ENCODE measurements at regions not wholly inside any gene's neighbourhood (a gene's known extent, or its start where the extent isn't known, plus 50 kb on each side); places are given as distances from the start of the nearest gene placed in this dataset.

GRCh38 chr12:116444590-116444943, 114.6 kb upstream of the MAP1LC3B2 start:
- Histone ChIP-seq H3K4me1 (ENCODE audit: insufficient read depth, low read length) (peaks cover 10% of the 10 kb centered on the region; the same call in 1 of the 2 replicates), H3K9ac (ENCODE audit: insufficient read depth, low read depth, low read length) (no peak overlapping the region), H3K27ac (ENCODE audit: extremely low read length, insufficient read depth, low read length) (no peak overlapping the region), H3K4me2 (ENCODE audit: low read depth, low read length) (no peak overlapping the region), H4K20me1 (ENCODE audit: insufficient read depth, low read length) (no peaks in the 10 kb centered on the region), H3K4me3 (replicated peaks in 1 of 3; ENCODE audit: insufficient read depth in 1 of 3, low read depth in 2 of 3, low read length in 3 of 3) (no peak overlapping the region), H3K27me3 (ENCODE audit: control insufficient read depth in 1 of 2, insufficient read depth in 2 of 2, low read length in 2 of 2) (peaks cover 0 to 8% of the 10 kb centered on the region in 2 experiments; a peak in 2 of 5 replicates), H3K9me3 (ENCODE audit: low read length) (no peaks in the 10 kb centered on the region), H3K36me3 (replicated peaks in 1 of 2; ENCODE audit: control insufficient read depth in 1 of 2, insufficient read depth in 2 of 2, low read length in 2 of 2) (no peaks in the 10 kb centered on the region), H2AFZ (ENCODE audit: low read length) (no peak overlapping the region), H3K79me2 (ENCODE audit: insufficient read depth, low read length) (no peaks in the 10 kb centered on the region)
- WGBS (ENCODE audit: low lambda C conversion rate): 47% methylated on average over 7 of the region's 7 CpGs
- ChIA-PET POLR2A (no interaction called here), CTCF (ENCODE audit: low intra/inter-chr PET ratio, low total read pairs) (no interaction called here)
- FAIRE-seq (no peak), DNase-seq (ENCODE audit: low spot score) (no peak), ATAC-seq (no peak)
- intact Hi-C loops (cut with micrococcal nuclease; ENCODE audit: unreplicated experiment): no loop called here
- no TSS peak for BruUV-seq (replicated peaks)
- in situ Hi-C loops (cut with HindIII; ENCODE audit: extremely low pct_ligation_motif_present, low pct_unique_long_range_greater_than_20kb): no loop called here
- TF ChIP-seq HOXD1 (CRISPR knock-in tag; IDR thresholded peaks at IDR 0.05) (no peak), MAFK (conservative IDR thresholded peaks at IDR 0.05 in 1 of 2, IDR thresholded peaks at IDR 0.05 in 1 of 2; ENCODE audit: low read length in 2 of 2) (no peak), TRIM24 (CRISPR knock-in tag; IDR thresholded peaks at IDR 0.05) (no peak), ZC3H4 (CRISPR knock-in tag; IDR thresholded peaks at IDR 0.05; ENCODE audit: borderline replicate concordance) (no peak), ZNF777 (CRISPR knock-in tag; IDR thresholded peaks at IDR 0.05) (no peak), FOXC1 (CRISPR knock-in tag; IDR thresholded peaks at IDR 0.05; ENCODE audit: borderline replicate concordance) (no peak), FOXJ3 (CRISPR knock-in tag; IDR thresholded peaks at IDR 0.05; ENCODE audit: borderline replicate concordance) (no peak), DRAP1 (CRISPR knock-in tag; IDR thresholded peaks at IDR 0.05) (no peak), SATB2 (CRISPR knock-in tag; IDR thresholded peaks at IDR 0.05) (no peak), ZNF160 (CRISPR knock-in tag; IDR thresholded peaks at IDR 0.05) (no peak), ZFP62 (CRISPR knock-in tag; IDR thresholded peaks at IDR 0.05) (no peak), TEAD2 (CRISPR knock-in tag; IDR thresholded peaks at IDR 0.05) (no peak), PPARG (CRISPR knock-in tag; conservative IDR thresholded peaks at IDR 0.05) (no peak), ZBTB49 (CRISPR knock-in tag; IDR thresholded peaks at IDR 0.05; ENCODE audit: borderline replicate concordance) (no peak), CEBPG (CRISPR knock-in tag; IDR thresholded peaks at IDR 0.05) (no peak), ZNF318 (CRISPR knock-in tag; IDR thresholded peaks at IDR 0.05) (no peak), ATF7-NPFF (CRISPR knock-in tag; IDR thresholded peaks at IDR 0.05; ENCODE audit: low read depth) (no peak)
